GM21515 (cell line): ENCODE measurements at regions not wholly inside any gene's neighbourhood (a gene's known extent, or its start where the extent isn't known, plus 50 kb on each side); places are given as distances from the start of the nearest gene placed in this dataset.
"Not testable (repeated sequence)": the region's sequence is repeated elsewhere in the genome, so short reads cannot be mapped to it uniquely, and the experiment has no call there.

Source experiments
- ATAC-seq: cut with Tn5 transposase; IDR thresholded peaks from one replicate; pipeline ENCODE4 v1.9.1; 2021; ENCODE audit not compliant: unreplicated experiment

GRCh38 chr9:30774326-30774725 is 1610.1 kb upstream of the ACO1 start:
- ATAC-seq = no peak

GRCh38 chr9:30775236-30775635 is 1609.2 kb upstream of the ACO1 start:
- no peak for ATAC-seq

GRCh38 chr9:30796764-30797163 is 1587.7 kb upstream of the ACO1 start:
- no peak for ATAC-seq

GRCh38 chr9:30799527-30800101 is 1584.8 kb upstream of the ACO1 start:
- no peak for ATAC-seq

- no peak for ATAC-seq
Observed at GRCh38 chr9:30800421-30800820, 1584.0 kb upstream of the ACO1 start.

GRCh38 chr9:30812821-30813220 is 1571.6 kb upstream of the ACO1 start:
- no peak for ATAC-seq

- no peak for ATAC-seq
Observed at GRCh38 chr9:30815585-30815984, 1568.9 kb upstream of the ACO1 start.

- no peak for ATAC-seq
Observed at GRCh38 chr9:30845136-30845535, 1539.3 kb upstream of the ACO1 start.

GRCh38 chr9:30846651-30847050 is 1537.8 kb upstream of the ACO1 start:
- ATAC-seq = no peak

GRCh38 chr9:30851600-30851999 is 1532.8 kb upstream of the ACO1 start:
- no peak for ATAC-seq

- no peak for ATAC-seq
Observed at GRCh38 chr9:30900706-30901105, 1483.7 kb upstream of the ACO1 start.

- ATAC-seq = no peak
Observed at GRCh38 chr9:30913331-30913730, 1471.1 kb upstream of the ACO1 start.

- ATAC-seq = no peak
Observed at GRCh38 chr9:30915451-30915850, 1469.0 kb upstream of the ACO1 start.

GRCh38 chr9:30925126-30925525 is 1459.3 kb upstream of the ACO1 start:
- ATAC-seq = no peak

- ATAC-seq = no peak
Observed at GRCh38 chr9:30925635-30926034, 1458.8 kb upstream of the ACO1 start.

GRCh38 chr9:30928045-30928444 is 1456.4 kb upstream of the ACO1 start:
- ATAC-seq = no peak

- ATAC-seq = no peak
Observed at GRCh38 chr9:30932226-30932625, 1452.2 kb upstream of the ACO1 start.

- ATAC-seq = no peak
Observed at GRCh38 chr9:30935730-30936129, 1448.7 kb upstream of the ACO1 start.

- ATAC-seq = no peak
Observed at GRCh38 chr9:30937106-30937505, 1447.3 kb upstream of the ACO1 start.

- not testable (repeated sequence) for ATAC-seq
Observed at GRCh38 chr9:30942852-30943251, 1441.6 kb upstream of the ACO1 start.

- ATAC-seq = no peak
Observed at GRCh38 chr9:30943446-30944224, 1440.8 kb upstream of the ACO1 start.

- no peak for ATAC-seq
Observed at GRCh38 chr9:30944225-30944569, 1440.2 kb upstream of the ACO1 start.

GRCh38 chr9:30944741-30945280 is 1439.6 kb upstream of the ACO1 start:
- ATAC-seq = no peak
